GM12801 (cell line): ENCODE measurements at regions not wholly inside any gene's neighbourhood (a gene's known extent, or its start where the extent isn't known, plus 50 kb on each side); places are given as distances from the start of the nearest gene placed in this dataset.

Experiments used
- TF ChIP-seq, protein P1 (sequence below): IDR thresholded peaks from one replicate; pipeline ENCODE4 v1.5.1; 2011; ENCODE audit warnings: control low read depth; ENCODE audit not compliant: insufficient read length; ENCODE audit errors: extremely low read depth

DNA sequence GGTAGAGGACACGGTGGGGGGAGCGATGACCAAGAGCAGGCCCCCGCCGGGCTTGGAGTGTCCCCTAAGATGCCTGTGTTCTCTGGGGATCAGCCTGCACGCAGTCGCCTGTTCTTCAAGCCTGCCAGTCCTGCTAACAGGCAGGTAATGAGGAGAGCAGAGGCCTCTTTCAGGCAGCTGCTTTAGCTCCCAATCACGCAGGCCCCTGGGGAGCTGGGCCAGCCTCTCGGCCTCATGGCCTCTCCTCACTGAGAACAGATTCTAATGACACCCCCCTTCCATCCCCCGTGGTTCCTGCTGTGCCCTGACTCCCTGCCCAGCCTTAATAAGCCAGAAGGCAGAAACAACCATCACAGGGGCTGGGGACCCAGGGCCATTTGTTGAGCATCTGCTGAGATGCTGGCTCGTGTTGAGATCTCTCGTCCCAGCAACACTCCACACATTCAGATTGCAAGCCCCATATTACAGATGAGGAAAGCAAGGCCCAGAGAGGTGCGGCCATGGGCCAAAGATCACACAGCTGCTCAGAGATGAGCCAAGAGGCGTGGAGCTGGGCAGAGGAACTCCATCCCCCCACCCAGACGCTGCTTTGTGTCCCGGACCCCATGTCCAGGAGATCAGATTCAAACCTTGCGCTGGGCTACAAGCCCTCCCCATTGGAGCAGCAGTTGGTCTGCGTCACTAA lies 71.6 kb upstream of the CASZ1 start:
- TF ChIP-seq, protein P1, sequence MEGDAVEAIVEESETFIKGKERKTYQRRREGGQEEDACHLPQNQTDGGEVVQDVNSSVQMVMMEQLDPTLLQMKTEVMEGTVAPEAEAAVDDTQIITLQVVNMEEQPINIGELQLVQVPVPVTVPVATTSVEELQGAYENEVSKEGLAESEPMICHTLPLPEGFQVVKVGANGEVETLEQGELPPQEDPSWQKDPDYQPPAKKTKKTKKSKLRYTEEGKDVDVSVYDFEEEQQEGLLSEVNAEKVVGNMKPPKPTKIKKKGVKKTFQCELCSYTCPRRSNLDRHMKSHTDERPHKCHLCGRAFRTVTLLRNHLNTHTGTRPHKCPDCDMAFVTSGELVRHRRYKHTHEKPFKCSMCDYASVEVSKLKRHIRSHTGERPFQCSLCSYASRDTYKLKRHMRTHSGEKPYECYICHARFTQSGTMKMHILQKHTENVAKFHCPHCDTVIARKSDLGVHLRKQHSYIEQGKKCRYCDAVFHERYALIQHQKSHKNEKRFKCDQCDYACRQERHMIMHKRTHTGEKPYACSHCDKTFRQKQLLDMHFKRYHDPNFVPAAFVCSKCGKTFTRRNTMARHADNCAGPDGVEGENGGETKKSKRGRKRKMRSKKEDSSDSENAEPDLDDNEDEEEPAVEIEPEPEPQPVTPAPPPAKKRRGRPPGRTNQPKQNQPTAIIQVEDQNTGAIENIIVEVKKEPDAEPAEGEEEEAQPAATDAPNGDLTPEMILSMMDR: no peak

- TF ChIP-seq, protein P1: no peak
Measured at GRCh38 chr1:10868599-10868965, 72.1 kb upstream of the CASZ1 start.

DNA sequence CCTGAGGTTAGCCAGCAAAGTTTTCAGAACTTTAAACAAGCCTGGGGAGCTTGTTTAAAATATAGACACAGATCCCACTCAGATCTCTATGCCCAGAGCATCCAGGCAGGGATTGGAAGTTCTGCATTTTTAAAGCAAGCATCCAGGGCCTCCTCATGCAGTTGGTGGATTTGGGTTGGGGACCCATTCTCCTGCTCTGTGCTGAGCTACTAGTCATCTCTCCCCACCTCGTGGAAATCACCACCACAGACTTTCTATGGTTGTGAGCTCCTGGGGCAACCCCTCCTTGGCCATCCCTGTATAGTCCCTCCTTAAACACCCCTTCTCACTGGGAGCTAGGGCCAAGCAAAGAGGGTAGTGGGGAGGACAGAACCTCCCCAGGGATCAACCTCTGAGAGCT lies 73.5 kb upstream of the CASZ1 start:
- TF ChIP-seq, protein P1: no peak

- TF ChIP-seq, protein P1: no peak
Measured at GRCh38 chr1:10870493-10871096, 74.1 kb upstream of the CASZ1 start.

DNA sequence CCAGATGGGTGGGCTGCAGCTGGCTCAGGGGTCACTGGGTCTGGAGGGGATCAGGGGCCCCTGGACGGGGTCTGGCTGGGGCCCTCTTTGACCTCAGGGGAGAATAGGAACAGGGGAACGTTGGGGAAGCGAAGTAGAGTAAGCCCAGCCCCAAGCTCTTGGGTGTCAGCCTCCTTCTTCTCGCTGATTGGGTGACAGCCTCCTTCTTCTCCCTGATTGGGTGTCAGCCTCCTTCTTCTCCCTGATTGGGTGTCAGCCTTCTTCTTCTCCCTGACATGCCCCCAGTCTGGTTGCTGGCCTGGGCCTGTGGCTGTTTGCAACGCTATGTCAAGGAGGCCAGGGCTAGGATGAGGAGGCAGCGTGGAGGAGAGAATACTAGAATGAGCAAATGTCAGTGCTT lies 76.7 kb upstream of the CASZ1 start:
- TF ChIP-seq, protein P1: no peak

DNA sequence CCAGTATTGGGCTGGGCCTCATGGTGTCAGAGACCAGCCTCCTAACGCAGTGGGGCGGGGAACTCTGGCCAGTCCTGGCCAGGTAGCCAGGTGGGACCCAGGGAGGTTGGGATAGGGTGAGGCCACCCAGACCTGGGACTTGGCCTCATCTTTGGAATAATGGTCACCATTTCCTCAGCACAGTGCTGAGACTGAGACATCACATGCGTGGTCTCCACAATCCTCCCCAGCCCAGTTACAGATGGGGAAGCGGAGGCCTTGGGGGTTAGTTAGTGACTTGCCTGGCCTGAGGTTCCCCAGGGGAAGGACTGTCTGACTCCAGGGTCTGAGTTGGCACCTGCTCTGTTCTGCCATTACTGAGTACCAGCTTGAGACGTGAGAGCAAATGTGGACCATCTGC lies 77.9 kb upstream of the CASZ1 start:
- TF ChIP-seq, protein P1: no peak

- TF ChIP-seq, protein P1: no peak
Measured at GRCh38 chr1:10877894-10878293, 81.4 kb upstream of the CASZ1 start.

DNA sequence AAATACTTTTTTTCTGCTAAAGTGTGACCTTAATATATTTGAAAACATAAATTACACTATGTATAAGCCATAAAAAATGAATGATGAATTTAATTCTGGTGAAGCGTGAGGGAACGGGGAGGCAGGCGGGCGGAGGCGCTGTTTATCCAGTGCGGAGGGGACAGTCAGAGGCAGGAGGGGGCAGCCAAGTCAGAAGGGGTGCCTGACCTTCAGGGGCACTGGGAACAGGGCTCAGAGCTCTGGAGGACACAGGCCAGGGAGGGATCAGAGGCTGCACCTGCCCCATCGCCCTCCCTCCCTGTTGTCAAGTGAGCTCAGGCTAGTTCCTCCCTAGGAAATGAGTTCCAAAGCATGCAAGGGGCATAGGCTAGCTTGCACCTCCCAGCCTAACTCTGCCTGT lies 82.0 kb upstream of the CASZ1 start:
- TF ChIP-seq, protein P1: no peak
